ENCODE measurements at regions not wholly inside any gene's neighbourhood (a gene's known extent, or its start where the extent isn't known, plus 50 kb on each side); places are given as distances from the start of the nearest gene placed in this dataset.
A peak's percentile ranks its signal among the peaks of the same experiment; 100 is the strongest.
"Not testable (repeated sequence)": the region's sequence is repeated elsewhere in the genome, so short reads cannot be mapped to it uniquely, and the experiment has no call there.

GRCh38 chr1:26626994-26627393 is 68.8 kb upstream of the ARID1A start:
- 93% methylated on average over 1 of the region's 1 CpG for WGBS
- Histone ChIP-seq H3K27ac (ENCODE audit: low read depth in 1 of 2, low read length in 1 of 2) (peak overlapping the region in 1 of 2 donors; percentile 52), H3K36me3 (ENCODE audit: control insufficient read depth in 2 of 2, insufficient read depth in 2 of 2, low read length in 1 of 2) (no peaks in the 10 kb centered on the region), H3K9me3 (ENCODE audit: control insufficient read depth in 2 of 2, insufficient read depth in 1 of 2, low read length in 1 of 2) (no peaks in the 10 kb centered on the region), H3K4me3 (ENCODE audit: low read length in 2 of 2) (no peak overlapping the region), H3K27me3 (ENCODE audit: control insufficient read depth in 2 of 2, insufficient read depth in 1 of 2, low read length in 1 of 2) (no peaks in the 10 kb centered on the region), H3K4me1 (ENCODE audit: control insufficient read depth in 2 of 2, insufficient read depth in 2 of 2, low read length in 2 of 2) (peaks cover 0 to 1% of the 10 kb centered on the region in 2 donors)
- DNase-seq (ENCODE audit: low read depth in 6 of 9, low spot score in 9 of 9), result no peak

- no peak overlapping the region for H3K4me3 ChIP-seq (ENCODE audit: low read length in 2 of 2)
- no peak for DNase-seq (ENCODE audit: low read depth in 6 of 9, low spot score in 9 of 9)
- WGBS, result 47% methylated on average over 3 of the region's 3 CpGs
- no peak overlapping the region for H3K27ac ChIP-seq (ENCODE audit: low read depth in 1 of 2, low read length in 1 of 2)
- H3K27me3 ChIP-seq (ENCODE audit: control insufficient read depth in 2 of 2, insufficient read depth in 1 of 2, low read length in 1 of 2), result no peaks in the 10 kb centered on the region
- no peaks in the 10 kb centered on the region for H3K4me1 ChIP-seq (ENCODE audit: control insufficient read depth in 2 of 2, insufficient read depth in 2 of 2, low read length in 2 of 2)
- H3K36me3 ChIP-seq (ENCODE audit: control insufficient read depth in 2 of 2, insufficient read depth in 2 of 2, low read length in 1 of 2), result no peaks in the 10 kb centered on the region
- no peaks in the 10 kb centered on the region for H3K9me3 ChIP-seq (ENCODE audit: control insufficient read depth in 2 of 2, insufficient read depth in 1 of 2, low read length in 1 of 2)
These were observed 67.9 kb upstream of the ARID1A start for GRCh38 chr1:26627954-26628353.

GRCh38 chr1:26630634-26631033 is 65.2 kb upstream of the ARID1A start:
- Histone ChIP-seq H3K27me3 (ENCODE audit: control insufficient read depth in 2 of 2, insufficient read depth in 1 of 2, low read length in 1 of 2) (no peaks in the 10 kb centered on the region), H3K9me3 (ENCODE audit: control insufficient read depth in 2 of 2, insufficient read depth in 1 of 2, low read length in 1 of 2) (no peaks in the 10 kb centered on the region), H3K27ac (ENCODE audit: low read depth in 1 of 2, low read length in 1 of 2) (no peak overlapping the region), H3K4me3 (ENCODE audit: low read length in 2 of 2) (no peak overlapping the region), H3K36me3 (ENCODE audit: control insufficient read depth in 2 of 2, insufficient read depth in 2 of 2, low read length in 1 of 2) (no peaks in the 10 kb centered on the region), H3K4me1 (ENCODE audit: control insufficient read depth in 2 of 2, insufficient read depth in 2 of 2, low read length in 2 of 2) (no peaks in the 10 kb centered on the region)
- no peak for DNase-seq (ENCODE audit: low read depth in 6 of 9, low spot score in 9 of 9)
- WGBS, result 96% methylated on average over 3 of the region's 3 CpGs

GRCh38 chr1:26635800-26636199 is 60.0 kb upstream of the ARID1A start:
- H3K27me3 ChIP-seq (ENCODE audit: control insufficient read depth in 2 of 2, insufficient read depth in 1 of 2, low read length in 1 of 2); H3K36me3 ChIP-seq (ENCODE audit: control insufficient read depth in 2 of 2, insufficient read depth in 2 of 2, low read length in 1 of 2); H3K4me3 ChIP-seq (ENCODE audit: low read length in 2 of 2); H3K9me3 ChIP-seq (ENCODE audit: control insufficient read depth in 2 of 2, insufficient read depth in 1 of 2, low read length in 1 of 2); DNase-seq (ENCODE audit: low read depth in 6 of 9, low spot score in 9 of 9); H3K4me1 ChIP-seq (ENCODE audit: control insufficient read depth in 2 of 2, insufficient read depth in 2 of 2, low read length in 2 of 2); H3K27ac ChIP-seq (ENCODE audit: low read depth in 1 of 2, low read length in 1 of 2): not testable (repeated sequence)
- WGBS, result 97% methylated on average over 3 of the region's 3 CpGs

- 96% methylated on average over 1 of the region's 1 CpG for WGBS
These were observed 50.1 kb upstream of the ARID1A start for GRCh38 chr1:26645734-26646133.

More at GRCh38 chr1:26645734-26646133, 50.1 kb upstream of the ARID1A start:
- H3K4me3 ChIP-seq (ENCODE audit: low read length in 2 of 2), result no peak overlapping the region
- H3K4me1 ChIP-seq (ENCODE audit: control insufficient read depth in 2 of 2, insufficient read depth in 2 of 2, low read length in 2 of 2), result no peaks in the 10 kb centered on the region
- no peaks in the 10 kb centered on the region for H3K9me3 ChIP-seq (ENCODE audit: control insufficient read depth in 2 of 2, insufficient read depth in 1 of 2, low read length in 1 of 2)
- DNase-seq (ENCODE audit: low read depth in 6 of 9, low spot score in 9 of 9), result no peak
- no peaks in the 10 kb centered on the region for H3K27me3 ChIP-seq (ENCODE audit: control insufficient read depth in 2 of 2, insufficient read depth in 1 of 2, low read length in 1 of 2)
- no peak overlapping the region for H3K27ac ChIP-seq (ENCODE audit: low read depth in 1 of 2, low read length in 1 of 2)
- no peaks in the 10 kb centered on the region for H3K36me3 ChIP-seq (ENCODE audit: control insufficient read depth in 2 of 2, insufficient read depth in 2 of 2, low read length in 1 of 2)

Data from thymus (tissue), 11 donors.